ENCODE measurements at regions not wholly inside any gene's neighbourhood (a gene's known extent, or its start where the extent isn't known, plus 50 kb on each side); places are given as distances from the start of the nearest gene placed in this dataset.

- TF ChIP-seq CTCF (IDR thresholded peaks at IDR 0.05) (no peak), EP300 (IDR thresholded peaks at IDR 0.05) (no peak), POLR2A (IDR thresholded peaks at IDR 0.05) (no peak)
- no peaks in the 10 kb centered on the region for H3K4me1 ChIP-seq (ENCODE audit: insufficient read depth)
- DNase-seq: peak in 2 of 5 donors; percentile 26 to 44
- H3K27ac ChIP-seq: no peak overlapping the region
- no peaks in the 10 kb centered on the region for H3K27me3 ChIP-seq
- WGBS, 3 donors: 2 to 16% (median 13%) methylated on average over 4 of the region's 4 CpGs
- no peak overlapping the region for H3K4me3 ChIP-seq
- intact Hi-C loops (cut with DNase I): loop anchor here in 1 of 4 donors (1.0 kb wide), 1 partner anchor 43 kb away; no protein-coding TSS in a partner anchor
- no peaks in the 10 kb centered on the region for H3K9me3 ChIP-seq
- no peaks in the 10 kb centered on the region for H3K36me3 ChIP-seq
Measured at GRCh38 chr10:129191797-129192196, 275.2 kb upstream of the MGMT start.

- Histone ChIP-seq H3K4me3 (no peak overlapping the region), H3K27ac (no peak overlapping the region)
Measured at GRCh38 chr10:129192344-129193128, 274.5 kb upstream of the MGMT start.

DNA sequence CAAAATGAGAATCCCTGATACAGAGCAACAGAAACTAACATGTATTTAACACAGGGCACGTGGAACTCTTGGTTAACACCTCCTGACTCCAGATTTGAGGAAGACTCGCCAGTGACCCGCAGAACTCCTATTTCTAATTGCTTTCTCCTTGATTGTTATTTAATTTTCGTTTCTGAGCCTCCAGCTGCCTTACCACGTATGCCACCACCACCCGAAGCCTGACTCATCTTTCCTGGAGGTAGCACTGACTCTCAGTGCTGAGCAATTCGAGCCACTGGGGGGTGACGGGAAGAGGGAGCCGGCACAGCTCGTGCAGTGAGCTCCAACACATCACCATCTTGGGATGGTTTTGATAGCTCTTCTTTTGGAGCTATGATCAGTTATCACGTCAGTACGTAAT lies 273.9 kb upstream of the MGMT start:
- WGBS, 3 donors: 57 to 64% (median 63%) methylated on average over 12 of the region's 12 CpGs
- Histone ChIP-seq H3K27ac (no peak overlapping the region), H3K27me3 (no peaks in the 10 kb centered on the region), H3K4me3 (no peak overlapping the region), H3K4me1 (ENCODE audit: insufficient read depth) (no peaks in the 10 kb centered on the region), H3K36me3 (no peaks in the 10 kb centered on the region), H3K9me3 (no peaks in the 10 kb centered on the region)
- no peak for DNase-seq
- TF ChIP-seq POLR2A (IDR thresholded peaks at IDR 0.05) (no peak), EP300 (IDR thresholded peaks at IDR 0.05) (no peak), CTCF (IDR thresholded peaks at IDR 0.05) (no peak)
- intact Hi-C loops (cut with DNase I): no loop called here

More at GRCh38 chr10:129192344-129193128, 274.5 kb upstream of the MGMT start:
- TF ChIP-seq CTCF (IDR thresholded peaks at IDR 0.05) (no peak), POLR2A (IDR thresholded peaks at IDR 0.05) (no peak), EP300 (IDR thresholded peaks at IDR 0.05) (no peak)
- Histone ChIP-seq H3K27me3 (no peaks in the 10 kb centered on the region), H3K4me1 (ENCODE audit: insufficient read depth) (no peaks in the 10 kb centered on the region), H3K9me3 (no peaks in the 10 kb centered on the region), H3K36me3 (no peaks in the 10 kb centered on the region)
- peak in 4 of 5 donors; percentile 17 to 69 (median 30) for DNase-seq
- intact Hi-C loops (cut with DNase I): loop anchor here in 1 of 4 donors (1.0 kb wide), 1 partner anchor 42 kb away; no protein-coding TSS in a partner anchor
- WGBS, 3 donors: 20 to 25% (median 21%) methylated on average over 11 of the region's 11 CpGs

DNA sequence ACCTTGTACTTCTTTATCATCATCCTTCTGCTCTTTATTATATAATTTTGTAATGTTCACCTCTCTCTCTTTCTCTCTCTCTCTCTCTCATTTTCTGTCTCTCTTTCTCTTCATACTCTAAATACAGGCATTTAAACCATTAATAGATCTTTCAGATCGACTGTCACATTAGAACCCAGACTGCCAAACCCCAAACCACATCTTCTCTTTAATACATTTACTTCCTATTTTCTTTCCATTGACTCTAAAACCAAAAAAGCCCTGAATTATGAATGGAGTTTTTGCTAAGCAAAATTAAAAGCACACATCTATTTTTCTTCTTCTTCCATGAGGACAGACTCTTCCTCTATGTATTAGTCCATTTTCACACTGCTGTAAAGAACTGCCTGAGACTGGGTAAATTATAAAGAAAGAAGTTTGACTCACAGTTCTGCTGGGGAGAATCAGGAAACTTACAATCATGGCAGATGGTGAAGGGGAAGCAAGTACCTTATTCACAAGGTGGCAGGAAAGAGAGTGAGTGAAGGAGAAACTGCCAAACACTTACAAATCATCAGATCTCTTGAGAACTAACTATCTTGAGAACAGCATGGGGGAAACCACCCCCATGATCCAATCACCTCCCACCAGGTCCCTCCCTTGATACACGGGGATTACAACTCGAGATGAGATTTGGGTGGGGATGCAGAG lies 272.7 kb upstream of the MGMT start:
- Histone ChIP-seq H3K36me3 (no peaks in the 10 kb centered on the region), H3K4me1 (ENCODE audit: insufficient read depth) (no peaks in the 10 kb centered on the region), H3K27me3 (no peaks in the 10 kb centered on the region), H3K9me3 (no peaks in the 10 kb centered on the region), H3K4me3 (no peak overlapping the region), H3K27ac (no peak overlapping the region)
- TF ChIP-seq CTCF (IDR thresholded peaks at IDR 0.05) (no peak), EP300 (IDR thresholded peaks at IDR 0.05) (no peak), POLR2A (IDR thresholded peaks at IDR 0.05) (no peak)
- no peak for DNase-seq
- intact Hi-C loops (cut with DNase I): no loop called here
- WGBS, 3 donors: 74 to 91% (median 89%) methylated on average over 3 of the region's 3 CpGs

Data from ovary (tissue), 7 donors.